Stomach (tissue), 8 donors: ENCODE measurements at regions not wholly inside any gene's neighbourhood (a gene's known extent, or its start where the extent isn't known, plus 50 kb on each side); places are given as distances from the start of the nearest gene placed in this dataset.

Experiments used
- DNase-seq, 2 donors: peaks; one replicate each; pipeline versions ENCODE4 v3.0.0 to v3.0.0-alpha.2; 2013 to 2019
- H3K27ac ChIP-seq, 5 donors: fragments of 200-600 bp in 4 of 5; sonication (generic) in 4 of 5; one replicate each; pipeline ENCODE4 v1.5.1; 2013 to 2019; ENCODE audit warnings: mild to moderate bottlenecking in 1 of 5, moderate library complexity in 1 of 5
- H3K27me3 ChIP-seq, 3 donors: fragments of 200-600 bp; sonication (generic); one replicate each; pipeline ENCODE4 v1.5.1; 2017 to 2019; ENCODE audit warnings: mixed run types in 1 of 3
- H3K36me3 ChIP-seq, 4 donors: fragments of 200-600 bp; sonication (generic); 1 replicate in 3 of 4; 2 replicates in 1 of 4; pipeline ENCODE4 v1.5.1; 2016 to 2019
- H3K4me1 ChIP-seq, 4 donors: fragments of 200-600 bp; sonication (generic); one replicate each; pipeline ENCODE4 v1.5.1; 2016 to 2019
- H3K4me3 ChIP-seq, 4 donors: fragments of 200-600 bp; sonication (generic) in 3 of 4; one replicate each; pipeline ENCODE4 v1.5.1; 2016 to 2019; ENCODE audit warnings: mild to moderate bottlenecking in 1 of 4
- H3K9me3 ChIP-seq, 4 donors: fragments of 200-600 bp; sonication (generic); one replicate each; pipeline ENCODE4 v1.5.1; 2016 to 2019
- CTCF ChIP-seq, 7 experiments: fragments of 450-650 bp in 4 of 7; fragments of 200-600 bp in 3 of 7; sonication (generic) in 3 of 7; IDR thresholded peaks; one replicate each; pipeline ENCODE4 v1.5.1; 2016 to 2019; ENCODE audit warnings: antibody characterized with exemption in 7 of 7, control low read depth in 2 of 7, mild to moderate bottlenecking in 1 of 7
- EP300 ChIP-seq: sonication (generic); formaldehyde crosslinking; IDR thresholded peaks from one replicate; pipeline ENCODE4 v1.6.1; 2017; ENCODE audit warnings: antibody characterized with exemption
- POLR2A ChIP-seq, 4 donors: fragments of 450-650 bp; IDR thresholded peaks; one replicate each; pipeline ENCODE4 v1.6.1; 2016; ENCODE audit warnings: antibody characterized with exemption in 4 of 4, control low read depth in 2 of 4, mild to moderate bottlenecking in 1 of 4, moderate library complexity in 1 of 4
- POLR2AphosphoS5 ChIP-seq, 3 donors: sonication (generic); formaldehyde crosslinking; IDR thresholded peaks; one replicate each; pipeline ENCODE4 v1.6.1; 2016; ENCODE audit warnings: antibody characterized with exemption in 3 of 3
- WGBS, 5 donors: extraction: QIAGEN DNeasy Blood & Tissue Kit in 3 of 5; methylation state at CpG; one replicate each; pipeline versions ENCODE4 v1.1.5 to v1.1.7; 2013 to 2018; 5-methylcytosine and 5-hydroxymethylcytosine counted together
- intact Hi-C: fragments of 100-400 bp; cut with DNase I; formaldehyde crosslinking; loops from one replicate; pipeline ENCODE4 v1.15.1; 2023; ENCODE audit warnings: low total_unique reads
- donor health status: healthy with polysubstance abuse.
- donor health status: Bipolar disorder and iron deficiency.
- donor health status: healthy.

DNA sequence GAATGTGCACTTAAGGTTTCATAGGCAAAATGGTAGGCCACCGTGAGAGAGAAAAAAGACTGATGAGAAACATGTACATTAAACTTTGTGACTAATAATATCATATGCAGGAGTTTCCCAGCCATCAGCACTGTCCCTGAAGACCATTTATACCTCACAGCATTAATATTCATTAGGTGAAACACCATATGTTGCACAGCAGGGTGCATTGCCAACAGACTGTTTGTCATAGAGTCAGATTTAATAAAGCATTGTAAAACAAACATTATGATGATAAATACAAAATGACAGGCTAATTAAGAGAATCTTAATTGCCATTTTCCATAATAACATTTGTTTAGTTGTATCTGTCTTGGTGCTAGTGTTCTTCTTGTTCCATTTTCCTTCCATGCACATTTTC, 578.3 kb downstream of the EPHA3 start:
- no peak for TF ChIP-seq POLR2AphosphoS5 (IDR thresholded peaks at IDR 0.05)
- no peak for TF ChIP-seq EP300
- no peak for TF ChIP-seq POLR2A (IDR thresholded peaks at IDR 0.05)
- no peak for TF ChIP-seq CTCF (IDR thresholded peaks at IDR 0.05)
- no peaks in the 10 kb centered on the region for H3K9me3 ChIP-seq
- WGBS, 5 donors: 89 to 96% (median 91%) methylated on average over 1 of the region's 1 CpG
- no peaks in the 10 kb centered on the region for H3K36me3 ChIP-seq
- no peak for DNase-seq
- no peak overlapping the region for H3K27ac ChIP-seq
- H3K4me1 ChIP-seq: no peaks in the 10 kb centered on the region
- H3K4me3 ChIP-seq: no peak overlapping the region
- H3K27me3 ChIP-seq: no peaks in the 10 kb centered on the region
- intact Hi-C loops: no loop called here

GRCh38 chr3:89690646-89691045, 583.2 kb downstream of the EPHA3 start:
- no peak overlapping the region for H3K4me3 ChIP-seq
- H3K27ac ChIP-seq: no peak overlapping the region
- TF ChIP-seq EP300 (no peak), POLR2A (IDR thresholded peaks at IDR 0.05) (no peak), CTCF (IDR thresholded peaks at IDR 0.05) (no peak), POLR2AphosphoS5 (IDR thresholded peaks at IDR 0.05) (no peak)
- no peaks in the 10 kb centered on the region for H3K9me3 ChIP-seq
- intact Hi-C loops: no loop called here
- WGBS, 5 donors: 31 to 59% (median 42%) methylated on average over 2 of the region's 2 CpGs
- no peaks in the 10 kb centered on the region for H3K36me3 ChIP-seq
- H3K27me3 ChIP-seq: no peaks in the 10 kb centered on the region
- no peak for DNase-seq
- no peaks in the 10 kb centered on the region for H3K4me1 ChIP-seq

DNA sequence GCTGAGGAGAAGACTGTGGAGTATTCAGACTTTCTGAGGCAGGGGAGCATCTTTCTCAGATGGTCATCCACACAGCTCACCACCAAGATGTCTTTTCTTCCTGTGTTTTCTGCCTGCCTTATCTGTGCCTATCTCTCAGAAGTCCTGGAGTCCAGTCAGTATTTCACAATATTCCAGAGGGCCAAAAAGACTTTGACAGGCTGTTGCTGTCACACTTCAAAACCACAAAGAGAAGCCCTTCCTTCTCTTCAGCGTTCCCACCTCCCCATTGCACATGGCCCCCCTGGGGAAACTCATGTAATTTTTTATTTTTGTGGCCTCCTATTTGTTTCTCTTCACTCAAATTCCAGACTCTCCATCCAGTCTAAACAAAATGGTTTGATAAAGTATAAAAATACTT, 585.2 kb downstream of the EPHA3 start:
- no peaks in the 10 kb centered on the region for H3K36me3 ChIP-seq
- H3K4me1 ChIP-seq: no peaks in the 10 kb centered on the region
- H3K27ac ChIP-seq: no peak overlapping the region
- no peak for TF ChIP-seq CTCF (IDR thresholded peaks at IDR 0.05)
- TF ChIP-seq POLR2A (IDR thresholded peaks at IDR 0.05): no peak
- no peak for TF ChIP-seq POLR2AphosphoS5 (IDR thresholded peaks at IDR 0.05)
- no peak for TF ChIP-seq EP300
- WGBS, 5 donors: 48 to 80% (median 64%) methylated on average over 1 of the region's 1 CpG
- intact Hi-C loops: no loop called here
- H3K27me3 ChIP-seq: no peaks in the 10 kb centered on the region
- no peak overlapping the region for H3K4me3 ChIP-seq
- no peaks in the 10 kb centered on the region for H3K9me3 ChIP-seq
- DNase-seq: no peak

- Histone ChIP-seq H3K9me3 (no peaks in the 10 kb centered on the region), H3K4me1 (no peaks in the 10 kb centered on the region), H3K4me3 (no peak overlapping the region), H3K27ac (no peak overlapping the region), H3K27me3 (no peaks in the 10 kb centered on the region), H3K36me3 (no peaks in the 10 kb centered on the region)
- WGBS, 5 donors: 74 to 77% (median 75%) methylated on average over 7 of the region's 7 CpGs
- no peak for TF ChIP-seq CTCF (IDR thresholded peaks at IDR 0.05)
- no peak for TF ChIP-seq EP300
- no peak for TF ChIP-seq POLR2A (IDR thresholded peaks at IDR 0.05)
- no peak for TF ChIP-seq POLR2AphosphoS5 (IDR thresholded peaks at IDR 0.05)
- intact Hi-C loops: no loop called here
- DNase-seq: no peak
Measured at GRCh38 chr3:89697321-89697916, 590.0 kb downstream of the EPHA3 start.
